NCI-H446 (cell line): ENCODE measurements at regions not wholly inside any gene's neighbourhood (a gene's known extent, or its start where the extent isn't known, plus 50 kb on each side); places are given as distances from the start of the nearest gene placed in this dataset.

ENCODE experiments used
- DNase-seq, 2 experiments: peaks; one replicate each; lab custom pipeline; 2025; lab: John Stamatoyannopoulos, UW

DNA sequence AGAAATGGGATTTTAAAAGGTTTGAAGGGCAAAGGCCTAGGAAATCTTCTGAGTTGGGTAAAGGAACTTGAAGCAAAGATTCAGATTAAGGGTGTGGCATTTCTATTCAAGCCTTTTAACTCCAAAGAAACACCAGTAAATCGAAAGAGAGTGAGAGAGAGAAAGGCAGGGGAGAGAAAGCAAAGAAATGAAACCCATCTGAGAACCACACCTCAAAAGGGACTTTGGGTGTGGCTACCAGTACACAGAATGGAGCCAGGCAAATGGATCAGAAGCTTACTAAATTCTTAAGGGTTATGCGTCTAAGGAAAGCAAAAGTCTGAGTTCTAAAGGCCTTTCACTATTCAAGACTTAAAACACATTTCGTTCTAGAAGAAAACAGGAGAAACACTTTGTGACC, 277.4 kb downstream of the BCL11B start:
- no peak for DNase-seq

DNA sequence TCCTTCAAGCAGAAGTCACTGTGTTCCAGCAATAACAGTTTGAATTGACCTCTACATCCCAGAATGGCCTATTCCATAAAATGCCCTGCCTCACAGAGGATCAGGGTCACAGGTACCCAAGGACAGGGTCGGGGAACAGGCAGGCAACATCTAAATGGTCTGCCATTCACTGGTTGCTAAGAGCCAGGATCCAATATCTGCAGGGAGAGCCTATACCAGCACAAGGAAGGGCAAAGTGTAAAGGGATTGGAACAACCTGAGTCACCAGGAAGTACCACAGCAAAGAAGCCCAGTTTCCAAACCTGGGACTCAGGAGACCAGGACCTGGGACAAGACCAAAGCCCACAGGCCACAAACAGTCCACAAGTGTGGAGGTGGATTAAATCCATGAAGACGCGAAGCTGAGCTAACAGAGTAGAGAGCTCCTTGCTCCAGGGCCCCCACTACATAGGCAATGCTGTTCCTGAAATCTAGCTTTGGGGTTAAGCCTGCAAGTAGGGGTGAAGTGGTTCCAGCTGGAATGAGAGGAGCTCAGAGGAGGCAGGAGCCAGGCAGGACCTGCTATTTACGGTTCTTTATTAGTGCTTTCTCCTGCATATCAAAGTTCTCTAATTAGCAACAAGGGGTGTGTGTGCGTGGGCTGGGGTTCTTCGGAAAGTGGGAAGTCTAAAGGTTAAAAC, 274.3 kb downstream of the BCL11B start:
- DNase-seq = no peak

DNA sequence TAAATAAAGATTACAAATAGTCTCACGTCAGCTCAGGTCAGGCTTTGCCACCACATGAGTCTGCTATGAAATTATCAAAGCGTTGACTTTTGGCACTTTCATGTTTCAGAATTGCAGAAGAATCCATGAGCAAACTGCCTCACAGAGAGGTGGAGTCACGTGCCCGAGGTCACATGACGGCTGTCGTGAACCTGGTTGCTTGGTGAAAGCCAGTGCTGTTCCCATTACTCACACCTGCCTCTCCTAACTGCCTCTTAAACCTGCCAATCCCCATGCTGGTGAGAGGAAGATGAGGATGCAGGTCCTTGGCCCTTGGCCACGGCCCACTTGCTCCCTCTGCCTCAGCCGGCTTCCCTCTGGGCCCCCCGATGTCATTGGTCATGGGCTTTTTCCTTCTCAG, 272.7 kb downstream of the BCL11B start:
- no peak for DNase-seq

DNA sequence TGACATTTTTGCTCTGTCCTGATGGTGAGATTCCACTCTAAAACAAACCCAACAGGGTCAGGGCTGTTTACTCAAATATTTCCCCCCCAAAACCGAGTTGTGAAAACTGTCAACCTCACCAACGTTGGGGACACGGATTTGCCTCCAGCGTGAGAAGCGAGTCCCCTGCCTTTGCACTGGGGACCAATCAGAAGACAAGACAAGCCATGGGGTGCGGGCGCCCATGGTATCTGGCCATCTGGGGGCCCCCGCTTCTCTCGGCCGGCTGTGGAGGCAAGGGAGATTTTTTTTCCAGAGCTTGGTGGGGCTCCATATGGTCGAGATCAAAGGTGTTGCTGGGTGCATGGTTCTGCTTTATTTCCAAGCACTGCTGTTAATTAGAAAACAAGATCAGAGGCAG, 272.1 kb downstream of the BCL11B start:
- DNase-seq = no peak

DNA sequence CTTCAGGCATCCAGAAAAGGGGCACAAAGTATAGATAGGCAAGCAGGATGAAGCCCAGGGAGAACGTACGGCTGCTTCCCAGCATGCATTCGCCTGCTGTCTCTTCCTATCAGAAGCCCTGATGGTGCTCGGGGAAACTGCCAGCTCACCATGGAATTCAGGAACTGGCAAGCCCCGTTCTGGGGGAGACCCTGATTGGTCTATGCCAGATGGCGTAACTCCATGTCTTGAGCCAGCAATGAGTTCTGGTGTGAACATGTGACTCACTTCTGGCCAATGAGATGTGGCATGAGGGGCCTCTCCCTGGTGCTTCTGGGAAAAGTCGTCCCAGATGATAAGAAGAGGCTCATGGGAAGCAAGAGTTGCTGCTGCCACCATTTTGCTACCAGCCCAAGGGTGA, 270.8 kb downstream of the BCL11B start:
- no peak for DNase-seq

DNA sequence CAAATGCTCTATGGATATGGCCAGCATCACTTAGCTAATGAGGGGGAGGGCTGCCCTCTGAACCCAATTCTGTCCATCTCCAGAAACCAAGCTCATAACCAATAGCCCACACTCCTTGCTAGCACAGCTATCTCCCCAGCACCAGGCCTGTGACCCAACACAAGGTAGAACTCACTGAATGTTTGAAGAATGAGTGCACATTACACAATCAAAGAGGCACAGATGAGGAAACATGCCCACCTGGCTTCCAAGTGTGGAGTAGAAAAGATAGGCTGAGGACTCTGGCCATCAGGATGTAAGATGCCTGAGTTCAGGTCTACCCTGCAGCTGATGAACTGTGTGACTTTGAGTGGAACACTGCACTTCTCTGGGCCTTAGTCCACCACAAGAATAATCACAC, 268.4 kb downstream of the BCL11B start:
- no peak for DNase-seq

DNA sequence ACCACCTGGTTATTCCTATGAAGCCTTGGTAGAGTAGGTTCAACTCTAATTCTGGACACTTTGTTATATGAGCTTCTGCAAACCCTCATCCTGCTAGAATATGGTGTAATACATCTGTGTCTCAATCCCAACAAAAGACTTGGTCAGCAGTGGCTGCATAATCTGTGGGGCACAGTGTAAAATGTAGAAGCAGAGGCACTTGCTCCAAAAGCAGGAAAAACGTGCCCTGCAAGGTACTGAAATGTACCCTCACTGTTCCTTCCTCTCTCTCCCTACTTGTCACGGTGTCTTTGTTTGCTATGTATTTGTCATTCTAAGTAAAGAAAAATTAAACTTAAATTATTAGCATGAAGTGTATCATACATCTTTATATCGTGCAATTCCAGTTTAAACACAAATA, 267.9 kb downstream of the BCL11B start:
- no peak for DNase-seq

DNA sequence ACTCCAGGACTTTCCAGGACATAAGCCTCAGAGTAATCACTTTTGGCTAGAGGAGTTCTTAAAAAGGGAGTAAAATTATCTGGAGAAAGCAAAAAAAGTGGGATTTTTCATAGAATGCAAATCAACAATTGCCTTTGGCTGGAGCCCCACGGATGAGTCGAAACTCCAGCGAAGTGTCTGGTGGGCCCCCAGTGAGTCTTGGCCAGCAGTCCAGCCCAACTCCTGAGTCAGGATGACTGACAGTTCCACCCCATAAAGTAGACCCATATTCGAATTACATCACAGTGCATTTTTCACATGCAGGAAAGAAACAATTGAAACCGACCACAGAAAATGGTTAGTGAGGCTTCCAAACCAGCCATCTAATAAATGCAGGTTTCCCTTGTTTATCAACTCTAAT, 265.7 kb downstream of the BCL11B start:
- no peak for DNase-seq

DNA sequence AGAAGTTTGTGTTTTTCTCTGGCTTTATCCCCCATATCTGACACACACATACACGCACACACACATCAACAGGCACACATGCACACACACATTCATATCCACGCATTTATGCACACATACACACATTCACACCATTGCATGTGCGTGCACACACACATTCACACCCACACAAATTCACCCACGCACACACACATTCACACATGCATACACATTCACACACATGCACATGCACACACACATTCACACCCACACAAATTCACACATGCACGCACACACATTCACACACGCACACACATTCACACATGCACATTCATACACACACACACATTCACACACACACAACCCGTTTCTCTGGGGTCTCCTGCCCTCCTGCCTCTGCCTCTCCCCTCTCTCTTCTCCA, 264.2 kb downstream of the BCL11B start:
- DNase-seq = no peak

DNA sequence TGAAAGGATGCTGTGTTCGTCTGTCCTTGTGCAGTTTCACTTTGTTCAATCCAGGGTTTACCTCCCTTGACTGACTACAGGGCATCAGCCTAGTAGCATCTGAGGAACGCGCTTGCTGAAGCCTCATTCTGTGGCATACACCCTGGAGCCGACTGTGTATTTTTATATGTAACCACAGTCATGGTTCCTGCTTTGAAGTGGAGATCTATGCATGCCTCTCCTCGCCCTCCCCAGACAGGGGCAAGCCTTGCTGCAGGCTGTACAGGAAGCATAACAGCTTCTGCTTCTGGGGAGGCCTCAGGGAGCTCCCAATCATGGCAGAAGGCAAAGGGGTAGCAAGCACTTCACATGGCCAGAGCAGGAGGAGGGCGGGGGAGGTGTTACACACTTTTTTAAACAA, 262.1 kb downstream of the BCL11B start:
- no peak for DNase-seq

DNA sequence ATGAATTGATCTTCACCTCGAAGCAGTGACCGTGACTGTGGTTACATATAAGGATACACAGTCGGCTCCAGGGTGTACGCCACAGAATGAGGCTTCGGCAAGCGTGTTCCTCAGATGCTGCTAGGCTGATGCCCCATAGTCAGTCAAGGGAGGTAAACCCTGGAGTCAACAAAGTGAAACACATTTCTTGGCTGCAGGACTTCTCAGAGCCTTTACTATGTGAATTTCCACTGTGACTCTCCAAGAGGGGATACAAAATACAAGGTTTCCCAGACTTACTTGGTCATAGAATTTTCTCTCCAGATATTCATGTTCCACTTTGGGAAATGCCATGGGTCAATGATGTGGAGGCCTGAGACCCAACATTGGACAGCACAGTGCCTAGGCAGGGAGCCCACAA, 260.6 kb downstream of the BCL11B start:
- no peak for DNase-seq

DNA sequence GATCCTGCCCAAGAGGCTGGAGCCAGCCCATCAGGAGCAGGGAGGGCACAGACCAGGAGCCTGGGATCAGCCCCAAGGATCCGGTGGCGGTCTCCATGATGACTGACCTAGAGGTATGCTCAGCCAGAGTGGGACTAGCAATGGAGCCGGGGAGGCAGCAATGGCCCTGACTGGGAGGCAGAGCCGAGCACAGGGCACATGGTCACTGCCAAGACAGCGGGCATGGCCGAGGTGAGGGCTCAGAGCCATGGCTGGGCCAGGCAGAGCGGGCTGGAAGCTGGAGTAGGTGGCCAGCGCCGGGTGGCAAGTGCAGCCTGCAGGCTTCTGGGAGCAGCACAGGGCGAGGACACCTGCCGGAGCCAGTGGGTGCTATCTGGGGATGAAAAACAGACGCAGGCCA, 259.3 kb downstream of the BCL11B start:
- DNase-seq = no peak

DNA sequence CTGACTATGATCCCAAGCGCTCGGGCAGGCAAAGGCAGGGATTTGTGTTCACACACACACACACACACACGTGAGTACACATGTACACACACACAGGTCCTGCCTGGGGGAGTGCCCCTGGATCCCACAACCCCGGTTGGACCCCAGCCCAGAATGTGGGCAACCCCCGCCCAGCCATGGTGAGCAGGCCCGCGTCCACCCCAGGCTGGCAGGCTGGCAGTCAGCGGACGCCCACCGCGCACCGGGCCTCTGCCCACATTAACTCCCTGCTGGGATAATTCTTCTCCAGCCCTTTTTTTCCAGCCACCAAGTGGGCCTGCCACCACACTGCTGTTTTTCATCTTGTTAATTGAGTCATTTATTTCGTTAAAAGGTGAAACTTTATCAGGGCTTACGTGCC, 256.2 kb downstream of the BCL11B start:
- no peak for DNase-seq

DNA sequence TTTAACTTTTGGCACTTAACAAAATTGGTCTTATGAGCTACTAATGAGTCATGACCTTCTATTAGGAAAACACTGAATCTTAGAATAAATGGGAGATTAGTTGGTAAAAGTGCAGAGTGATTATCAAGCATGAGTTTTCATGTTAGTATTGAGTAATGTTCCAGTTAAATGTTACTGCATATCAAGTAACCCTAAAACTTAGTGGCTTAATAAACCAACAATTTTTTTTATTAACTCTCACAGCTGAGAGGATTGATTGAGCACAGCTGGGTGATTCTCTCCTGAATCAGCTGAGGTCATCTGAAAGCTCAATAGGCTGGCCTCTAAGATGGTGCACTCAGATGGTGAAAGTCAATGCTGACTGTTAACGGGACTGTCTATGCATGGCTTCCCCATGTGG, 248.6 kb downstream of the BCL11B start:
- DNase-seq = no peak

DNA sequence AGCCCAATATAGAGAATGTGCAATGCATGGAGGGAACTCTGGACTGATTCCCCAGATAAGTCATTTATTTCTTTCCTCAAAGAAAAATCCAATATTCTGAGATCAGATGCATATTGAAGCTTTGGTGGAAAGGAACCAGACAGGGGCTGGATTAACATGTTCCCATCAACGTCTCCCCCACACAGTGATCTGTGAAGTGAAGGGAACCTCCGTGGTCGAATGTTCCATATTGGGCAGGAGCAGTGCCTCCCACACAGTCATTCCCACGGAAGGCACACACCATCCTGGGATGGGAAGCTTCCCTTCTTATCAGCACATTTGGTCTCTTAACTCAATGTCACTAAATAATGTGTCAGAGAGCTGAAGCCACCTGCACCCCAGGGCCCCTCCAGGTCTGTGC, 247.1 kb downstream of the BCL11B start:
- DNase-seq = no peak

DNA sequence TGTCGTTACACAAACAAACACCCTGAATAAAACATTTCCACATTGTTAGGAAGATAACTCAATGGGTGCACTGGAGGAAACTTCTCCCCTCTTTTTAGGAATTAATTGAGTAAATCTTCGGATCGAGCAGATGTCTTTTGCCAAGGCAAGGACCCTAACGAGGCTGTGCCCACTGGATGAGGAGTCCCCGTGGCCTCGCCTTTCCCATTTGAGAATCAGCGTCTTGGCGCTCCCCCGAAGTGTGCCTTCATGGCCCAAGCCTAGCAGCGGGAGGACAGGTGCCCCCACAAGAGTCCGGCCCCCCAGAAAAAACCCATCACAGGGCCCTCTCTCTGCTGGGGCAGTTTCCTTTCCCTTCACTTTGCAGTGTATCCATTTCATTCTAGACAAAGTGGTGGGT, 246.6 kb downstream of the BCL11B start:
- no peak for DNase-seq

DNA sequence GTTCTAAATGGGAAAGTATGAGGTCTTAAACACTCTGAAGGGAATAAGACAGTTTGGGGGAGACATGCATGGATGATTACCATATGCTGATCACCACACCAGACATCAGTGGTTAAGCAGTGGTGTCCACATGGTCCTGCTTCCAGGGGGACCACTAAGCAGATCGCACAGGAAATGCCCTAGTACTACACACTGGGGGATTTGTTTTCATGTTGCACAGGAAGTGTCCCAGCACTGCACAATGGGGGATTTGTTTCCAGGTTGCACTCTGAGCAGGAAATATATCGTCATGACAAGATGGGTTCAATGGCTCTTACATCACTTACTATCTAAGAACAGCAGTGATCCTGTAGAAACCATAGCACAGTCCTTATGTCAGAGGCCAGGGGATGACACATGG, 245.5 kb downstream of the BCL11B start:
- DNase-seq = no peak

DNA sequence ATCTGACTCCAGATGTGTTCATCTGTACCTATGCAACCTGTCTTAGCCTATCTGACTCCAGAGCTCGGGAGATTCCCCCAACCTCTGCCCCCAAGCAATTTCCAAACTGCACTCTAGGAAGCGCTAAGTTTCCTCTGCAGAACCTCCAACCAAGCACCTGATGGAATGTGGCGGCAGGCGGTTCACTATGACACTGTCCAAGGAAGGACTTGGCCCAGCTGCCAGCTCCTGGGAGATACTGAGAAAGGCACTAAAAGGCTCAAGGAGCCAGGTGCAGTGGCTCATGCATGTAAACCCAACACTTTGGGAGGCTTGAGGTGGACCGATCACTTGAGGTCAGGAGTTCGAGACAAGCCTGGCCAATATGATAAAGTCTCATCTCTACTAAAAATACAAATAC, 244.0 kb downstream of the BCL11B start:
- DNase-seq = no peak

DNA sequence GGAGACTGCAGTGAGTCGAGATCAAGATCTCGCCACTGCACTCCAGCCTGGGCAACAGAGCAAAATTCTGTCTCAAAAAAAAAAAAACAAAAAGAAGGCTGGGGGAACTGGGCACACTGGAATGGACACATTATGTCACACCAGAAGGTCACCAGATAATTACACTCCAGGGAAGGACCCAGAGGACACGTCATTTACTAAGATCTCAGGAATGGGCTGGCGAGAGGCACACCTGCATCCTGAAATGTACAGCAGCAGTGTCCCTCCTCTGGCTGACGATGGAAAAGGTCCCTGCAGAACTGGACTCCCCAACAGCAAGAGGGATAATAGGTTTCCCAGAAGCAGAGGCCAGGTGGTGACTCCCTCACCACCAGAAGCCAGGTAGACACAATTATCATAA, 243.5 kb downstream of the BCL11B start:
- DNase-seq = no peak

DNA sequence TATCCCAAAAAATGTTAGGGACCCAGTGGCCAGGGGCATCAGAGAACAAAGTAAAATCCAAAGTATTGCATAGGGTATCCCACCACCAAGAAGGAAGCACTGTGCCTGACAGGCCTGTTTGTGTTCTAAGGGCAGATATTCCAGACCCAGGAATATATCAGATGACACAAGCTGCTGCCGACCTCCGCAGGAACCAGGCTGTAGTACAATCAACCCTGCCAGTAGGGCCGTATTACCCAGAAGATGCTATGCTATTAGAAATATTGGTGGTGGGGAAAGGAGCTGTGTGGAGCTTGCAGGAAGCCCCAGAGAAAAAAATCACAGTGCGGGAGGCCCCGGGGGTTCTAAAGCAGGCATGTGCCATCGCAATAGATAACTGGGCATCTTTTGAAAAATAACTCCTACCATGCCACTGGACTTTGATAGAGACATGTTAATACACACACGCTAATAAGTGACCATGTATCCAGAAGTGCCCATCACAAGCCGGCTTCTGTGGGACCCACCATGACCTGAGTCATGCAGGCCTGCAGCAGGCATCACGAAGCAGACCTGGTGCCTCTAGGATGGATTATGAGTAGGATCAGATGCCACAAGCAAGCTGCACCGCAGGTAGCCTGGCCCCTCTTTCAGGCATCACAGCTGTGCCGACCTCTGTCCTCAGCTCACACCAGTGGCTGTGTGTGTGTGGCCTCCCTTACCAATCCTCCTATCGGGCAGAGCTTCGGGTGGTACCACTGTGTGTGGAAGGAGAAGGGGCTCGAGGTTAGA, 242.7 kb downstream of the BCL11B start:
- no peak for DNase-seq

DNA sequence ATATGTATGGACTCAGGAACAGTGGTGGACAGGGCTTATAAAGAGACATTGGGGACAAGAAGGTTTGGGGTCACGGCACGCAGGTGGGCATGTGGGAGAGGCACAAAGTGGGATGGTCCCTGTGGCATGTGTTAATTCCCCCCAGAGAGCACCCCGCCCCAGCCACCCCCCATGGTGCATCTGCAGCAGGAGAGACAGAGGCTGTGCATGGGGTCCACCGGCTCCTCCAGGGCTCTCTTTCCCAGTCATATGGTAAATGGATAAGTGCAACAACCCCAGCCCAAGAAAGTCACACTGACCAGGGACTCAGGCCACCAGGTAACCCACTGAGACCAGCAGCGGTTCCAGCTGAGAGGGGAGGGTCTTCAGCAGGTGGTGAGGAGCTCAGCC, 242.1 kb downstream of the BCL11B start:
- no peak for DNase-seq

DNA sequence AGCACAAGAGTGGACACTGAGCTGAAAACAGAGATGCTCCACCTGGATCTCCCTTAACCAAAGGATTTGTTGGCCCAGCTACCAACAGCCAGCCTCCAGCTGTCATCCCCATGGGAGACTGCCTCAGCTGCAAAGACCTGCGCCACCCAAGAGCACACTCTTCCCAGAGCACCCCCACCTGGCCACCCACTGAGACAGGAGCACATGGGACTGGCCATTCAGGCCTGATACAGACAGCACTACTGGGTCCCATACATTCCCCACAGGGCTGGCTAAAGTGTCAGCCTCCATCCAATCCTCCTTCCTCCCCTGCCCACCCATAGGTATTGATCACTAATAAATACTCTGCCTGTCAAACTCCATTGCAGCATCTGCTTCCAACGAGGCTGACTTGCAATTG, 241.5 kb downstream of the BCL11B start:
- DNase-seq = no peak

DNA sequence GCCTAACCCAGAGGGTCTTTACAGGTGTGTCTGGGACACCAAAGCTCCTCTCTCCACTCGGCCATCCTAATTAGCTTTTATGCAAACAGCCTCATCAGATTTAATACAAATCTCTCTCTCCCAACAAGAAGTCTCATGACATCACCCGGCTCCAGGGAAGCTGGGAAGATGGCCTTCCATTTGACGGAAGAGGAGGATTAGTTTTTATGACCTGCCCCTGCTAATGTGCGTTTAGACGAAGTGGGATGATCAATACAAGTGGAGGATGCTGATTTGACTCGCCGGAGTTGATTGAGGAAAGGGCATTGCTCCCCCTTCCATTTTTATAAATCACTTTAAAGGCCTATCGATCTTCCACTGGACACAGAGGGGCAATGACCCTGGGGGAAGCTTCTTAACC, 239.2 kb downstream of the BCL11B start:
- no peak for DNase-seq

DNA sequence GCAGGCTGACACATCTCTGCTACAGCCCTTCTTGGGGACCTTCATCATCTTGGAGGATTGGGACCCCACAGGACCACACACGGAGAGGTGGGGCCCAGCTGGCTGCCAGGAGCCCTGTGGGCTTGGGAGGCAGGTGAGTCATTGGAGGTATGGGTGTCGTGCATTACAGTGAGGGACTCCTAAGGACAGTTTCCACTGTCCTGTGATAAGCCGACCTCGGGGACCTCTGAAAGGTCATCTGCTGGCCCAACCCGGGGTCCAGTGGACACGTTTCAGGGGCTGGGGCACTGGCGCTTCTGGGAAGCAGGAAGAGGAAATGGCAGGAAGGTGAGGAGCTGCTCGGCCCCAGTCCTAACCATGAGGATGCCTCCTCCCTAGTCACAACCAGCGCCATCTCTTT, 238.0 kb downstream of the BCL11B start:
- no peak for DNase-seq
